ENCODE measurements at regions not wholly inside any gene's neighbourhood (a gene's known extent, or its start where the extent isn't known, plus 50 kb on each side); places are given as distances from the start of the nearest gene placed in this dataset.

GRCh38 chrX:149312988-149313387, 192.1 kb downstream of the IDS start:
- no peak for TF ChIP-seq CTCF (conservative IDR thresholded peaks at IDR 0.05; ENCODE audit: control insufficient read depth, insufficient read depth, low read depth, low read length)
- no peak overlapping the region for H3K4me3 ChIP-seq (ENCODE audit: control insufficient read depth, low read depth, low read length)
- no peak for DNase-seq (ENCODE audit: low read depth)

- no peak for DNase-seq (ENCODE audit: low read depth)
- no peak for TF ChIP-seq CTCF (conservative IDR thresholded peaks at IDR 0.05; ENCODE audit: control insufficient read depth, insufficient read depth, low read depth, low read length)
- H3K4me3 ChIP-seq (ENCODE audit: control insufficient read depth, low read depth, low read length), result no peak overlapping the region
These were observed 193.0 kb downstream of the IDS start for GRCh38 chrX:149312097-149312496.

GRCh38 chrX:149302705-149303104, 202.4 kb downstream of the IDS start:
- H3K4me3 ChIP-seq (ENCODE audit: control insufficient read depth, low read depth, low read length), result no peak overlapping the region
- DNase-seq (ENCODE audit: low read depth), result no peak
- no peak for TF ChIP-seq CTCF (conservative IDR thresholded peaks at IDR 0.05; ENCODE audit: control insufficient read depth, insufficient read depth, low read depth, low read length)

GRCh38 chrX:149298111-149298510, 207.0 kb downstream of the IDS start:
- DNase-seq (ENCODE audit: low read depth), result no peak
- no peak for TF ChIP-seq CTCF (conservative IDR thresholded peaks at IDR 0.05; ENCODE audit: control insufficient read depth, insufficient read depth, low read depth, low read length)
- no peak overlapping the region for H3K4me3 ChIP-seq (ENCODE audit: control insufficient read depth, low read depth, low read length)

GRCh38 chrX:149296092-149296491, 209.0 kb downstream of the IDS start:
- no peak for TF ChIP-seq CTCF (conservative IDR thresholded peaks at IDR 0.05; ENCODE audit: control insufficient read depth, insufficient read depth, low read depth, low read length)
- no peak for DNase-seq (ENCODE audit: low read depth)
- no peak overlapping the region for H3K4me3 ChIP-seq (ENCODE audit: control insufficient read depth, low read depth, low read length)

- peak; percentile 54 for DNase-seq (ENCODE audit: low read depth)
- TF ChIP-seq CTCF (conservative IDR thresholded peaks at IDR 0.05; ENCODE audit: control insufficient read depth, insufficient read depth, low read depth, low read length), result peak; percentile 71
- H3K4me3 ChIP-seq (ENCODE audit: control insufficient read depth, low read depth, low read length), result no peak overlapping the region
These were observed 218.2 kb downstream of the IDS start for GRCh38 chrX:149286940-149287349.

- TF ChIP-seq CTCF (conservative IDR thresholded peaks at IDR 0.05; ENCODE audit: control insufficient read depth, insufficient read depth, low read depth, low read length), result no peak
- no peak for DNase-seq (ENCODE audit: low read depth)
- no peak overlapping the region for H3K4me3 ChIP-seq (ENCODE audit: control insufficient read depth, low read depth, low read length)
These were observed 220.5 kb downstream of the IDS start for GRCh38 chrX:149284616-149285015.
